SU-DHL-6 (cell line): ENCODE measurements at regions not wholly inside any gene's neighbourhood (a gene's known extent, or its start where the extent isn't known, plus 50 kb on each side); places are given as distances from the start of the nearest gene placed in this dataset.

Experiments used
- H2AFZ ChIP-seq: fragments of 200-600 bp; sonication (generic); 2 replicates; pipeline ENCODE4 v1.6.1; 2014; ENCODE audit warnings: low read depth, mild to moderate bottlenecking, moderate library complexity, mixed read lengths, antibody characterized with exemption, low read length; ENCODE audit not compliant: severe bottlenecking
- H3F3A ChIP-seq: fragments of 200-600 bp; shearing (Covaris generic); 2 replicates; pipeline ENCODE4 v1.6.0; 2016; ENCODE audit warnings: antibody characterized with exemption, mild to moderate bottlenecking; ENCODE audit not compliant: insufficient read depth
- H3K27ac ChIP-seq: fragments of 200-600 bp; sonication (generic); 2 replicates; pipeline ENCODE4 v1.5.1; 2016; ENCODE audit warnings: low read depth, mild to moderate bottlenecking, low read length, moderate library complexity, mixed read lengths
- H3K27me3 ChIP-seq: fragments of 200-600 bp; sonication (generic), shearing (Covaris generic); 2 replicates; pipeline ENCODE4 v1.6.0; 2014; ENCODE audit warnings: mild to moderate bottlenecking, low read length
- H3K36me3 ChIP-seq: fragments of 200-600 bp; sonication (generic); 2 replicates; pipeline ENCODE4 v1.6.1; 2014; ENCODE audit warnings: mild to moderate bottlenecking, low read length, mixed read lengths
- H3K4me2 ChIP-seq: fragments of 300-600, 200-600 bp; shearing (Covaris generic), sonication (generic); 2 replicates; pipeline ENCODE4 v1.6.0; 2014; ENCODE audit warnings: low read length, low read depth, mild to moderate bottlenecking; ENCODE audit not compliant: poor library complexity, severe bottlenecking
- H3K4me3 ChIP-seq: fragments of 200-600 bp; sonication (generic); 2 replicates; pipeline ENCODE4 v1.5.1; 2014; ENCODE audit warnings: antibody characterized with exemption, low read length, mild to moderate bottlenecking, mixed read lengths; ENCODE audit not compliant: insufficient read depth, poor library complexity, severe bottlenecking
- H3K79me2 ChIP-seq: fragments of 200-600 bp; sonication (generic); 2 replicates; pipeline ENCODE4 v1.6.1; 2014; ENCODE audit warnings: mild to moderate bottlenecking, low read length, moderate library complexity; ENCODE audit not compliant: insufficient read depth
- H3K9ac ChIP-seq: fragments of 200-600 bp; sonication (generic); 2 replicates; pipeline ENCODE4 v1.7.0; 2014; ENCODE audit warnings: mild to moderate bottlenecking, low read length
- H3K9me2 ChIP-seq: fragments of 200-600 bp; sonication (generic); replicated peaks from 2 replicates; pipeline ENCODE4 v1.6.1; 2014; ENCODE audit warnings: low read length; ENCODE audit not compliant: insufficient read depth
- H3K9me3 ChIP-seq: fragments of 200-600 bp; sonication (generic); 2 replicates; pipeline ENCODE4 v1.6.1; 2014; ENCODE audit warnings: low read length, mixed read lengths; ENCODE audit not compliant: insufficient read depth
- H4K20me1 ChIP-seq: fragments of 200-600 bp; sonication (generic); 2 replicates; pipeline ENCODE4 v1.6.1; 2014; ENCODE audit warnings: low read depth, mild to moderate bottlenecking, antibody characterized with exemption, low read length, moderate library complexity, mixed read lengths
- CTCF ChIP-seq: fragments of 200-600 bp; sonication (generic); IDR thresholded peaks from one replicate; pipeline ENCODE4 v1.5.1; 2017; ENCODE audit warnings: antibody characterized with exemption, mild to moderate bottlenecking, low read length, moderate library complexity; ENCODE audit not compliant: insufficient read depth, poor library complexity, severe bottlenecking
- EZH2phosphoT487 ChIP-seq: fragments of 200-600 bp; sonication (generic), shearing (Covaris generic); conservative IDR thresholded peaks from 2 replicates; pipeline ENCODE4 v1.6.1; 2018; ENCODE audit warnings: mild to moderate bottlenecking, antibody characterized with exemption, low read length, moderate library complexity, mixed read lengths

- no peak overlapping the region for H3K4me2 ChIP-seq
Measured at GRCh38 chr11:22508665-22509064, 117.0 kb downstream of the FANCF start.

DNA sequence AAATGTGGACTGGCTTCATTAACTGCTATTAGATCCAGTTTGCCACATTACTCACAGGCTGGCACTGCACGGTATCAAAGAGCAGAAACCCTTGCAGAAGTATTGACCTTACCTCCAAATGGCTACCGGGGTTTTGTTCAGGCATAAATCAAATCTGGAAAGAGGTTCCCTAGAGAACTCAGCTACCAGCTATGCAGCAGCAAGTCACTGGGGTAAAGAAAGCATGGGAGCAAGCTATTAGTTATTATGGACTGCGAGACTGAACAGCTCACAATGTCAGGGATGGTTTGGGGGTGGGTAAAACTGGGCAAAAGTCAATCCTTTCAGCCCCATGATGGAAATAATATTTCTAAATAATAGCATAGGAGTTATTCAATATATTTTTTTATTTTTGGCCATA, 128.1 kb downstream of the FANCF start:
- H3K36me3 ChIP-seq, result no peaks in the 10 kb centered on the region
- no peak overlapping the region for H2AFZ ChIP-seq
- H3K27ac ChIP-seq, result no peak overlapping the region
- no peaks in the 10 kb centered on the region for H3K27me3 ChIP-seq
- TF ChIP-seq CTCF (no peak), EZH2phosphoT487 (no peak)
- H3K9ac ChIP-seq, result no peak overlapping the region
- H3K9me2 ChIP-seq, result no peaks in the 10 kb centered on the region
- no peaks in the 10 kb centered on the region for H3K79me2 ChIP-seq
- no peaks in the 10 kb centered on the region for H4K20me1 ChIP-seq
- H3K4me2 ChIP-seq, result no peak overlapping the region
- H3K4me3 ChIP-seq, result no peak overlapping the region
- no peaks in the 10 kb centered on the region for H3F3A ChIP-seq
- H3K9me3 ChIP-seq, result no peaks in the 10 kb centered on the region

More at GRCh38 chr11:22508665-22509064, 117.0 kb downstream of the FANCF start:
- H4K20me1 ChIP-seq, result no peaks in the 10 kb centered on the region
- no peaks in the 10 kb centered on the region for H3K79me2 ChIP-seq
- no peak overlapping the region for H3K4me3 ChIP-seq
- no peaks in the 10 kb centered on the region for H3F3A ChIP-seq
- H3K9me3 ChIP-seq, result no peaks in the 10 kb centered on the region
- H3K27ac ChIP-seq, result no peak overlapping the region
- H2AFZ ChIP-seq, result no peak overlapping the region
- TF ChIP-seq CTCF (no peak), EZH2phosphoT487 (no peak)
- H3K27me3 ChIP-seq, result no peaks in the 10 kb centered on the region; the same call in 1 of the 2 replicates
- H3K36me3 ChIP-seq, result no peaks in the 10 kb centered on the region
- no peaks in the 10 kb centered on the region for H3K9me2 ChIP-seq
- H3K9ac ChIP-seq, result no peak overlapping the region

DNA sequence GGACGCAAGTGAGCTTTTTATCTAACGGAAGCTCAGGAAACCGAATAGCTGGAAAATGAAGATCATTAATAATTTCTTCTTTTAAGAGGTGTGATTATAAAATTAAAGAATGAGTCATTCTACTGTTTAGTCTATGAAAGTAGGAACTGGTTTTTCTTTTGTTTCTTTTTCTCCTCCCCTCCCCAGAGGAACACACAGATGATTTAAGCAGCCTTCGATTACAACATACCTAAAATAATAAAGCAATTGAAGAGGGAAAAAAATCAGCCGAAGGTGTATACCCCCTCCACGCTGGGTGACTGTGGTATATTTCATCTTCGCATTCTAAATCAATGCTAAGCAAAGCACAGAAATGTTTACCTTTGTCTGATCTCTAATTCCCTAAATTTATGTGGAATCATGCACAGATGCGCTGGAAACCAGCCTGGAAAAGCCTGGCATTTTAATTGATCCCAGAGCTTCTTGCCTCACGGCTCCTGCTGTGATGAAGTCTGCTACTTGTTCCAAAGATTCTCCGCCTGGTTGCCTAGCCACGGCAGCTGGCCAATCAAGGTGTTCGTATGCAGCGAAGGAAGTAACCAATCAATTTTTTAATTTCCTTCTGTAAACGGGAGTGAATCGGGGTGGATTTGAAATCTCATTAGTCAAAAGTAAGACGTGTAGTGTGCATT, 133.9 kb downstream of the FANCF start:
- Histone ChIP-seq H3K79me2 (no peaks in the 10 kb centered on the region), H3K4me2 (no peak overlapping the region), H3K9ac (no peak overlapping the region), H3K9me3 (no peaks in the 10 kb centered on the region), H3F3A (no peaks in the 10 kb centered on the region), H2AFZ (no peak overlapping the region), H3K4me3 (no peak overlapping the region), H3K27ac (no peak overlapping the region), H3K27me3 (no peaks in the 10 kb centered on the region), H4K20me1 (no peaks in the 10 kb centered on the region), H3K36me3 (no peaks in the 10 kb centered on the region), H3K9me2 (no peaks in the 10 kb centered on the region)
- TF ChIP-seq CTCF, result no peak
- no peak for TF ChIP-seq EZH2phosphoT487
